Kidney glomerular epithelial cell (primary cell): ENCODE measurements at regions not wholly inside any gene's neighbourhood (a gene's known extent, or its start where the extent isn't known, plus 50 kb on each side); places are given as distances from the start of the nearest gene placed in this dataset.
A peak's percentile ranks its signal among the peaks of the same experiment; 100 is the strongest.

Experiments used
- DNase-seq: peaks from one replicate; lab custom pipeline; 2025; lab: John Stamatoyannopoulos, UW

- DNase-seq: no peak
These were observed 156.8 kb upstream of the BCL6 start for GRCh38 chr3:187902041-187902471.

- DNase-seq: peak; percentile 33
These were observed 157.7 kb upstream of the BCL6 start for GRCh38 chr3:187902936-187903335.

GRCh38 chr3:187903697-187904096 is 158.4 kb upstream of the BCL6 start:
- no peak for DNase-seq

- DNase-seq: no peak
These were observed 161.1 kb upstream of the BCL6 start for GRCh38 chr3:187906416-187906815.

- DNase-seq: no peak
These were observed 161.7 kb upstream of the BCL6 start for GRCh38 chr3:187906920-187907319.

- peak; percentile 44 for DNase-seq
These were observed 164.6 kb upstream of the BCL6 start for GRCh38 chr3:187909866-187910265.

GRCh38 chr3:187912007-187912406 is 166.7 kb upstream of the BCL6 start:
- no peak for DNase-seq

GRCh38 chr3:187913617-187914033 is 168.4 kb upstream of the BCL6 start:
- DNase-seq: no peak

- DNase-seq: no peak
These were observed 169.0 kb upstream of the BCL6 start for GRCh38 chr3:187914231-187914630.

- no peak for DNase-seq
These were observed 170.8 kb upstream of the BCL6 start for GRCh38 chr3:187916072-187916471.

- no peak for DNase-seq
These were observed 172.9 kb upstream of the BCL6 start for GRCh38 chr3:187918081-187918644.

- no peak for DNase-seq
These were observed 173.8 kb upstream of the BCL6 start for GRCh38 chr3:187919048-187919447.

GRCh38 chr3:187919544-187919943 is 174.3 kb upstream of the BCL6 start:
- DNase-seq: no peak

- no peak for DNase-seq
These were observed 174.8 kb upstream of the BCL6 start for GRCh38 chr3:187920030-187920429.

- DNase-seq: no peak
These were observed 175.6 kb upstream of the BCL6 start for GRCh38 chr3:187920913-187921312.

GRCh38 chr3:187921391-187922074 is 176.3 kb upstream of the BCL6 start:
- no peak for DNase-seq

- peak; percentile 73 for DNase-seq
These were observed 177.6 kb upstream of the BCL6 start for GRCh38 chr3:187922704-187923416.

- no peak for DNase-seq
These were observed 179.4 kb upstream of the BCL6 start for GRCh38 chr3:187924651-187925050.

GRCh38 chr3:187925326-187925725 is 180.1 kb upstream of the BCL6 start:
- DNase-seq: no peak

- no peak for DNase-seq
These were observed 181.4 kb upstream of the BCL6 start for GRCh38 chr3:187926620-187927019.

- DNase-seq: no peak
These were observed 182.3 kb upstream of the BCL6 start for GRCh38 chr3:187927565-187927964.

GRCh38 chr3:187929112-187929816 is 184.0 kb upstream of the BCL6 start:
- DNase-seq: no peak

- no peak for DNase-seq
These were observed 184.8 kb upstream of the BCL6 start for GRCh38 chr3:187930021-187930420.
